ENCODE measurements at regions not wholly inside any gene's neighbourhood (a gene's known extent, or its start where the extent isn't known, plus 50 kb on each side); places are given as distances from the start of the nearest gene placed in this dataset.

- TF ChIP-seq ZBTB7A (tag by site-specific recombination; IDR thresholded peaks at IDR 0.05; ENCODE audit: low read depth) (no peak), ZNF792 (tag by site-specific recombination; IDR thresholded peaks at IDR 0.05) (no peak), ZBTB44 (tag by site-specific recombination; IDR thresholded peaks at IDR 0.05) (no peak), ZNF133 (tag by site-specific recombination; IDR thresholded peaks at IDR 0.05) (no peak), ZNF132 (tag by site-specific recombination; IDR thresholded peaks at IDR 0.05; ENCODE audit: borderline replicate concordance) (no peak)
- TF ChIP-seq, protein P1, sequence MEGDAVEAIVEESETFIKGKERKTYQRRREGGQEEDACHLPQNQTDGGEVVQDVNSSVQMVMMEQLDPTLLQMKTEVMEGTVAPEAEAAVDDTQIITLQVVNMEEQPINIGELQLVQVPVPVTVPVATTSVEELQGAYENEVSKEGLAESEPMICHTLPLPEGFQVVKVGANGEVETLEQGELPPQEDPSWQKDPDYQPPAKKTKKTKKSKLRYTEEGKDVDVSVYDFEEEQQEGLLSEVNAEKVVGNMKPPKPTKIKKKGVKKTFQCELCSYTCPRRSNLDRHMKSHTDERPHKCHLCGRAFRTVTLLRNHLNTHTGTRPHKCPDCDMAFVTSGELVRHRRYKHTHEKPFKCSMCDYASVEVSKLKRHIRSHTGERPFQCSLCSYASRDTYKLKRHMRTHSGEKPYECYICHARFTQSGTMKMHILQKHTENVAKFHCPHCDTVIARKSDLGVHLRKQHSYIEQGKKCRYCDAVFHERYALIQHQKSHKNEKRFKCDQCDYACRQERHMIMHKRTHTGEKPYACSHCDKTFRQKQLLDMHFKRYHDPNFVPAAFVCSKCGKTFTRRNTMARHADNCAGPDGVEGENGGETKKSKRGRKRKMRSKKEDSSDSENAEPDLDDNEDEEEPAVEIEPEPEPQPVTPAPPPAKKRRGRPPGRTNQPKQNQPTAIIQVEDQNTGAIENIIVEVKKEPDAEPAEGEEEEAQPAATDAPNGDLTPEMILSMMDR (tag by site-specific recombination; IDR thresholded peaks at IDR 0.05), result 0 out of 2 replicates have a peak, but pooled peaks have one; percentile 12
These were observed 75.8 kb downstream of the NUDT11 start for GRCh38 chrX:51420610-51421009.

All from HEK293 (cell line).